Eye (tissue), 1 donor: ENCODE measurements at regions not wholly inside any gene's neighbourhood (a gene's known extent, or its start where the extent isn't known, plus 50 kb on each side); places are given as distances from the start of the nearest gene placed in this dataset.

Experiments
- DNase-seq: peaks from one replicate; pipeline ENCODE4 v3.0.0-alpha.2; 2015

DNA sequence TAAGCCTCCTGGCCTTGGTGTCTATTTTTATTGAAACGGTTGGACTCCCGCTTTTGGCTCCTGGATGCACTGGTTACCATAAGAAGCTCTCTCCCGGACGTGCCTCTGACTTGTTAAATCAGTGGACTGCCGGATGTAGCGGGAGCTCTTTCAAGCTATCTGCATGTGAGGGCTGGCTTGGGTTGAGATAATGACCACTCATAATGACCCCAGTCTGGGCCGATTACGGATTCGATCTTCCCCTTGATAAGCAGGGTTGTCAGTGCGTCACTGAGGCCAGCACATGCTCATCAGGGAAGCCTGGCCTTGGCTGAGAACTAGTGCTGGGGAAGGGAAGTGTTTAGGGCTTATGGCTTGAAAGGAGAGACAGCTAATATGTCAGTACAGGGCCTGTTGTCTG lies 528.1 kb downstream of the CDH26 start:
- DNase-seq, result no peak

- no peak for DNase-seq
Measured at GRCh38 chr20:60486937-60487336, 528.7 kb downstream of the CDH26 start.

GRCh38 chr20:60490217-60491050 lies 532.2 kb downstream of the CDH26 start:
- no peak for DNase-seq

GRCh38 chr20:60491051-60491581 lies 532.9 kb downstream of the CDH26 start:
- no peak for DNase-seq

- no peak for DNase-seq
Measured at GRCh38 chr20:60494476-60494875, 536.3 kb downstream of the CDH26 start.

GRCh38 chr20:60497298-60498035 lies 539.2 kb downstream of the CDH26 start:
- DNase-seq, result no peak

DNA sequence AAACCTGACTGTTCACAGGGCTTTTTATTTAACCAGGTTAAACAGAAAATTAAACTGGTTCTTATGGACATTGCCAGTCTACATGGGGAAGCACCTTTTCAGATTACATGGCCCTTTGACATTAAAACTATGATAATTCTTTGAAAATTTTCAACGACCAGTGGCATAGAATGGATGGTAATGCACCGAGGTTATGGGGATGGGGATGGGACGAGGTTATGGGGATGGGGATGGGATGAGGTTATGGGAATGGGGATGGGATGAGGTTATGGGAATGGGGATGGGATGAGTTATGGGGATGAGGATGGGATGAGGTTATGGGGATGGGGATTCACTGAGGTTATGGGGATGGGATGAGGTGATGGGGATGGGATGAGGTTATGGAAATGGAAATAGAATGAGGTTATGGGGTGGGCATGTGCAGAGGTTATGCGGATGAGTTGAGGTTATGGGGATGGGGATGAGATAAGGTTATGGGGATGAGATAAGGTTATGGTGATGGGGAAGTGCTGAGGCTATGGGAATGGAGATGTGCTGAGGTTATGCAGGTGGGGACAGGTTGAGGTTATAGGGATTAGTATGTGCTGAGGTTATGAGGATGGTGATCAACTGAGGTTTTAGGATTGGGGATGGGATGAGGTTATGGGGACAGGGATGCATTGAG lies 541.9 kb downstream of the CDH26 start:
- DNase-seq, result no peak

DNA sequence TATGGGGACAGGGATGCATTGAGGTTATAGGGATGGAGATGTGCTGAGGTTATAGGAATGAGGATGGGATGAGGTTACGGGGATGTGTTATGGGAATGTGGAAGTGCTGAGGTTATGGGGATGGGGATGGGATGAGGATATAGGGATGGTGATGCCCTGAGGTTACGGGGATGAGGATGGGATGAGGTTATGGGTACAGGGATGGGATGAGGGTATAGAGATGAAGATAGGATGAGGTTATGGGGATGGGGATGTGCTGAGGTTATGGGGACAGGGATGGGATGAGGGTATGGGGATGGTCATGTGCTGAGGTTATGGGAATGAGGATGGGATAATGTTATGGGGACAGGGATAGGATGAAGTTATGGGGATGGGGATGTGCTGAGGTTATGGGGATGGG lies 542.8 kb downstream of the CDH26 start:
- no peak for DNase-seq

- DNase-seq, result no peak
Measured at GRCh38 chr20:60502881-60503280, 544.7 kb downstream of the CDH26 start.

DNA sequence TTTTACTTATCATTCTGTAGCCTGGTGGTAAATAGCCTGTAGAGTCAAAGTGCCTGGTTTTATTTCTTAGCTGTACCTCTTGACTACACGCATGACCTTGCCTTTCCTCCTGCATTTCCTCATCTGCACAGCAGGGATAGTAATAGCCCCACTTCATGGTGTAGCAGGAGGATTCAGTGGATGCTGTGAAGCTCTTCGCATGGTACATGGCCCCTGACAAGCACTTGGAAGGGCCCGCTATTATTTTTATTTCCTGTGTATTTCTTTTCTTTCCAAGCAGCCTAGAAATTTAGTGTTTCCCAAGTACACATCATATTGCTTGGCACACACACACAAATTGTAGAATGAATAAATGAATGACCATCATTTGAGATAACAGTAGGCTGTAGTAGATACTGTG lies 547.2 kb downstream of the CDH26 start:
- DNase-seq, result no peak

DNA sequence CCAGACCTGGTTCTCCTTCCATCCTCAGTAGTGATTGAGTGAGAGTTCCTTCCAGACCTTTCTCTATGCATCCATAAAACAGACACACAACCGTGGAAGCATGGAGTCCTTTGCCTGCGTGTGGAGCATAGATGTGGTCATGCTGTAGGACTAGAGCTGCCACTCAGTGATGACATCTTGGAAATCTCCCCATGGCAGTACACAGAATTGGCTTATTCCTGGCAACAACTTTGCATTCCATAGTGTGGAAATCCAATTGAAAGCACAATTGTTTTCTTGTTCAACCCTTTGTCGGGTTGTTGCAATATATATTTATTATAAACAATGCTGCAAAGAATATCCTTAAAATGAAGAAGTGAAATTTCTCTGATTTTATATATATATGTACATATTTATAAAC lies 547.8 kb downstream of the CDH26 start:
- no peak for DNase-seq

- peak; percentile 67 for DNase-seq
Measured at GRCh38 chr20:60507087-60507694, 549.0 kb downstream of the CDH26 start.

DNA sequence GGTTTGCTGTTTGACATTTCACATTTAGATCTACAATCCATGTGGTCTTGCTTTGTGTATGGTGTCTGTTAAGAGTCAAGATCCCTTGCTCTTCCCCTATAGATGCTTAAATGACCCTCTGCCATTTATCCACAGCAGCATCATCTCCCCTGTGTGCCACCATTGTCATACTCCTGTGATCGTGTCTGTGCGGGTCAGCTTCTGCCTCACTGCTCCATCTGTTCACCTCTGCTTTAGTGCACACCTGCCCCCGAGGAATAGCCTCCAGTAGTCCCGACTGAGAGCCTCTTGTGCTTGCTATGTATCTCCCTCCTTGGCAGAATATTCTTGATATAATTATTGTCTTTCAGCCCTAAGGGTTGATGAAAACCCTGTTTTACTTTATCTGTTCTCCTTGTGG lies 551.2 kb downstream of the CDH26 start:
- peak; percentile 58 for DNase-seq

DNA sequence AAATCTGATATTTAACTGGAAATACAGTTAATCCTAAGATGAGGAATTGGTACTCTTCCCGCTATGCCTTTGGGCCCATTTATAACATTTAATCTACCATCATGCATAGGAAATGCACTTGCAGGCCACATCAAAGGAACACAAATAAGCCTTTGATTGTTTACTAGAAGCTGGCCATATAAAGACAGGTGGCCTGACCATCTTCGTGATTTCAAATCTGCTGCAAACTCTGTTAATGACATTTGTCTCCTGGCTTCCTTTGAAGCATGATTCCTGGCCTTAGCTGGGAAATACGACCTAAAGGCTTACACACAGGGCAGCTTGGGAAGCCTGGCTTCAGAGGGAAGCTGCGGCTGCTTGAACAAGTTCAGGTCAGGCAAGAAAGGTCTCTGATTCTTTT lies 552.1 kb downstream of the CDH26 start:
- DNase-seq, result no peak

DNA sequence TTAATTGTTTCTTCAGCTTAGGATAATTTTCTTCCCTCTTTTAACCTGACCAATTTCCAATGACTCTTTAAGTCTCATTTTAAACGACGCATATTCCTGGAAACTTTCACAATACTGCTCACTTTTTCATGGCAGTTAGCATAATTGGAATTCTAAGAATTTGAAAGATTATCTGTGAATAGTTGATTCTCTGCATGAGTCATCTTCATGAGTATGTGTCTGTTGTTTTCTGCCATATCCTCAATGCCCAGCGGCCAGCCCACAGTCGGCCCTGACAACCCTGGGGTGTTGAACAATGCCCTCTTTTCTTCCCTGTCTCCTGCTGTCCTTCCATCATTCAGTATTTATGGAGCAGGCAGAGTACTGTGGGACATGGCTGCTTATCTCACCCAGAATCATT lies 554.2 kb downstream of the CDH26 start:
- peak; percentile 50 for DNase-seq

GRCh38 chr20:60513141-60513540 lies 554.9 kb downstream of the CDH26 start:
- no peak for DNase-seq

DNA sequence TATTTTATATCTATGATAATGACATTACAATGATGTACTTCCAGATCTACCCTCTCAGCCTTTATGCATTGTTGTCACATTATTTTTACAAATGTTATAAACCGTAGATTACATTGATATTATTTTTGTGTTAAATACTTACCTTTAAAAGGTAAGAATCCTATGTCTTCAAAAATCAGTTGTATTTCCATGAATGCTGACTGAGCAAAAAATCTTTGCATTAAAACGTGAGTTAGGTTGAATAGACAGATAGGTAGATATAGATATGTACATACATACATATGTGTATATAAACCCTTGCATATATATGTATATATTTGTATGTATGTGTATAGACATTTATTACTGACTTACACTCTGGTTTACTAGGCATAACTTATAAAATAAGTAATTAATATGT lies 558.2 kb downstream of the CDH26 start:
- DNase-seq, result no peak

DNA sequence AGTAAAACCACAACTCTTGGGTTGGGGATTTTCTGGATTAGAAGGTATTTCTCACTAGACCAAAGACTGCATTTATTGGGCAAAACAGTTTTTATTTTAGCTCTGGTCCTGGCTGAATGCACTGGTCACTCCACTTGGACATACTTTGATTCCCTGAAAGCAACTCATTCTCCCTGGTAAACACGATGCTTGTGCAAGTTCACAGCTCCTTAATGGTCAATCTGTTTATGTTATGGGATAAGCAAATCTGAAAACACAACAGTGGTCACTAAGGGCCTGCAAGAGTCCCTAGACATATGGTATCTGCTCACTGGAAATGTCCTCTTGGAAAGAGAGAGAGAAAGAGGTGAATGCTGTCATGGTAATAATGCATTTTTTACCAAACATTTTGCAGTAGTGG lies 559.8 kb downstream of the CDH26 start:
- no peak for DNase-seq

DNA sequence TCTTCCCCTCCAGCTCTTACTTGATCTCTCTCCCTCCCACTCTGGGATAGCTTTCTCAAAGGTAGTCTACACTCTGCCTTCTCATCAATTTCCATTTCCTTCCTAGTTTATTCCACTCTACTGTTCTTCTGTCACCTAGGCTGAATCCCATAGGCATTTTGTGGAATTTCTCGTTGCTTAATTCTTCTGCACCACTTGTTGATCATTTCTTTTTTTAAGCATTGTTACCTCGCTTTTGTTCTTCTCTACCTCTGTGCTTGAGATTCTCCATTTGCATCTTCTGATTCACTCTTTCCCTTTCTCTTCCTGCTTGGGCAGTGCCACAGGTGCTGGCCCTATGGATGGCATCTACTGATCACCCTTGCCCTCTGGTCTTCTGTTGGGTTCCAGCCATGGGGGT lies 567.2 kb downstream of the CDH26 start:
- DNase-seq, result no peak

DNA sequence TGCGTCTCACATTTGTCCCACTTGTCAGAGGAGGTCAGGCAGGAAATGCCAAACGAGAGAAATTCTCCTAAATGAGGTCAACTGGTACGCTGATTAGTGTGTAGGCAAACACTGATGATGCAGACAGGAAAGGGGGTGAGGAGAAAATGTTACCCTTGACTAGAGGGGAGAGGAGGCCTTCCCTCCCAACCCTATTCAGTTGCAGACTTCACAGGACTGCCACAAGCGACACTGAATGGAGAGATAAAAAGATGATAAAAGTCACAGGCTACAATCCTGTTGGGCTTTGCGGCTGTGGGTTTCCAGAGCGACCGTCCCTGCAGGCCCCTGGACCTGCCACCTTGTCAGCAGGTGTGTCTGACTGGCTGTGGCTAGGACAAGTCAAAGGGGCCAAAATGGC lies 569.4 kb downstream of the CDH26 start:
- DNase-seq, result no peak

GRCh38 chr20:60528141-60528540 lies 569.9 kb downstream of the CDH26 start:
- no peak for DNase-seq

GRCh38 chr20:60529149-60529548 lies 570.9 kb downstream of the CDH26 start:
- no peak for DNase-seq

DNA sequence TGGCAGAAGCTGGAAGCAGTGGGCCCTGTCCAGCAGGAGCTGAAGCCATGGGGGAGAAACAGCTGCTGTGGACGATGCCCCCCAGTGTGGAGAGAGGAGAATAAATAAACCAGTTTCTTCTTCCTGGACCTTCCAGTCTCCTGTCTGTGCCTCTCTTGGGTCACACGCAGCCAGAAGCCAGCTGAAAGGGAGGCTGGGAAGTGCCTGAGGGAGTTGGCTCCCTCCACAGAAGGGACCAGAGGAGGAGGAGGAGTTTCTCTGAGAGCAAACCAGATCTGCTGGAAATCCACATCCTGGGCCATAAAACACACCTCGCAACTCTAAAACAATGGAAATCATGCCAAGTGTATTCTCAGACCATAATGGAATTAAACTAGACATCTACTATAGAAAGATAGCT lies 577.0 kb downstream of the CDH26 start:
- DNase-seq, result no peak
